HEK293T (cell line): ENCODE measurements at regions not wholly inside any gene's neighbourhood (a gene's known extent, or its start where the extent isn't known, plus 50 kb on each side); places are given as distances from the start of the nearest gene placed in this dataset.

Experiments
- ARNT ChIP-seq: fragments of 450-650 bp; IDR thresholded peaks from 2 replicates; pipeline ENCODE4 v1.6.1; 2017; ENCODE audit warnings: mild to moderate bottlenecking
- BHLHE40 ChIP-seq: fragments of 450-650 bp; IDR thresholded peaks from 2 replicates; pipeline ENCODE4 v1.6.1; 2016; ENCODE audit warnings: mild to moderate bottlenecking, moderate library complexity, borderline replicate concordance
- ELF4 ChIP-seq: fragments of 450-650 bp; IDR thresholded peaks from 2 replicates; pipeline ENCODE4 v1.6.1; 2017; ENCODE audit warnings: antibody characterized with exemption
- FOXM1 ChIP-seq: fragments of 450-650 bp; IDR thresholded peaks from 2 replicates; pipeline ENCODE4 v1.6.1; 2017; ENCODE audit warnings: mild to moderate bottlenecking, borderline replicate concordance
- L3MBTL2 ChIP-seq: fragments of 450-650 bp; conservative IDR thresholded peaks from 2 replicates; pipeline ENCODE4 v1.6.1; 2016; ENCODE audit warnings: mild to moderate bottlenecking
- SP1 ChIP-seq: fragments of 450-650 bp; IDR thresholded peaks from 2 replicates; pipeline ENCODE4 v1.6.1; 2017
- SUZ12 ChIP-seq: fragments of 450-650 bp; IDR thresholded peaks from 2 replicates; pipeline ENCODE4 v1.6.1; 2016; ENCODE audit warnings: mild to moderate bottlenecking
- ZNF384 ChIP-seq: fragments of 450-650 bp; IDR thresholded peaks from 2 replicates; pipeline ENCODE4 v1.6.1; 2016

DNA sequence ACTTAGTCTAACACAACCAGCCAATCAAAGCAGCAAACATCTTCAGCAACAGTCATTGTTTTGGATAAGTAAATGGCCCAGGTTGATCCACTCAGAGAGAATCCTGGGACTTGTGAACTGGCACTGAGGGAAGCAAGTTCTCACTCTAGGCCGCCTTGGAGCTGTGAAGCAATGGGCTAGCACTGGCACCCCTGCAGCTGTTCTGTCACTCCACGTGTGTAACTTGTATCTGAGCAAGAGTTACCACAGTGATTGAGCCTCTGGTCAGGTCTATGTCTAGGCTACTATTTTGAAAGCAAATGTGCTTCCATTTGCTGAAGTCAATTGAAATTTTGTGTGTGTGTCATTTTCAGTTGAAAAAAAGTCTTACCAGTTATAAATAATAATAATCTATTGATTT is 57.2 kb upstream of the HS3ST1 start:
- no peak for TF ChIP-seq SUZ12
- no peak for TF ChIP-seq SP1
- no peak for TF ChIP-seq ZNF384
- TF ChIP-seq FOXM1 = no peak
- TF ChIP-seq BHLHE40 = no peak
- TF ChIP-seq L3MBTL2 = no peak
- TF ChIP-seq ELF4 = no peak
- TF ChIP-seq ARNT = no peak
